ENCODE measurements at regions not wholly inside any gene's neighbourhood (a gene's known extent, or its start where the extent isn't known, plus 50 kb on each side); places are given as distances from the start of the nearest gene placed in this dataset.

DNA sequence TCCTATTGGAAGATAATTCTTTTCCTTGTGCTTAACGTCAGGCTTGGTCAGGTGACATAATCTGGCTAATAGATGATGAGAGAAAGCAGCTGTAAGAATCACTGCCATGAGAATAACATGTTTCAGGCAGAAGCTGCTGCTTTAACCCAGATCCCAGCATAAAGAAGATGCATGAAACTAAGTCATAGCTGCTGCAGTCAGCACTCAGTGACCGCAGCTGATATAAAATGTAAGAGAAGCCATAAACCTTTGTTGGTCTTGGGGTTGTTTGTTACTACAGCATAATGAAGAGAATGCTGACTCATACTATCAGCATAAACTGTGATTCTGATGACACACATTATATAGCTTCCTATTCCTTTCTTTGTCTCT, 274.3 kb upstream of the TRIB2 start:
- H3K4me2 ChIP-seq (ENCODE audit: insufficient read depth, low read length) = peak overlapping the region; percentile 24
- no peak for DNase-seq (ENCODE audit: insufficient read length, low spot score, missing footprints)
- no peaks in the 10 kb centered on the region for H3K79me2 ChIP-seq (ENCODE audit: insufficient read depth, low read length)
- H2AFZ ChIP-seq (ENCODE audit: low read length) = no peak overlapping the region
- H3K36me3 ChIP-seq (ENCODE audit: insufficient read depth, low read length) = no peaks in the 10 kb centered on the region
- peaks cover 18% of the 10 kb centered on the region for H3K4me1 ChIP-seq (ENCODE audit: insufficient read depth, low read length)
- H4K20me1 ChIP-seq (ENCODE audit: insufficient read depth, low read length) = no peaks in the 10 kb centered on the region
- H3K4me3 ChIP-seq (ENCODE audit: insufficient read depth, low read length) = no peak overlapping the region
- TF ChIP-seq, protein P1, sequence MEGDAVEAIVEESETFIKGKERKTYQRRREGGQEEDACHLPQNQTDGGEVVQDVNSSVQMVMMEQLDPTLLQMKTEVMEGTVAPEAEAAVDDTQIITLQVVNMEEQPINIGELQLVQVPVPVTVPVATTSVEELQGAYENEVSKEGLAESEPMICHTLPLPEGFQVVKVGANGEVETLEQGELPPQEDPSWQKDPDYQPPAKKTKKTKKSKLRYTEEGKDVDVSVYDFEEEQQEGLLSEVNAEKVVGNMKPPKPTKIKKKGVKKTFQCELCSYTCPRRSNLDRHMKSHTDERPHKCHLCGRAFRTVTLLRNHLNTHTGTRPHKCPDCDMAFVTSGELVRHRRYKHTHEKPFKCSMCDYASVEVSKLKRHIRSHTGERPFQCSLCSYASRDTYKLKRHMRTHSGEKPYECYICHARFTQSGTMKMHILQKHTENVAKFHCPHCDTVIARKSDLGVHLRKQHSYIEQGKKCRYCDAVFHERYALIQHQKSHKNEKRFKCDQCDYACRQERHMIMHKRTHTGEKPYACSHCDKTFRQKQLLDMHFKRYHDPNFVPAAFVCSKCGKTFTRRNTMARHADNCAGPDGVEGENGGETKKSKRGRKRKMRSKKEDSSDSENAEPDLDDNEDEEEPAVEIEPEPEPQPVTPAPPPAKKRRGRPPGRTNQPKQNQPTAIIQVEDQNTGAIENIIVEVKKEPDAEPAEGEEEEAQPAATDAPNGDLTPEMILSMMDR (IDR thresholded peaks at IDR 0.05; ENCODE audit: extremely low read depth, low read depth, low read length) = no peak
- no peaks in the 10 kb centered on the region for H3K9me3 ChIP-seq (ENCODE audit: low read depth, low read length)
- no peaks in the 10 kb centered on the region for H3K27me3 ChIP-seq (ENCODE audit: insufficient read depth, low read length)
- peak overlapping the region; percentile 65 for H3K27ac ChIP-seq (ENCODE audit: low read depth, low read length)

DNA sequence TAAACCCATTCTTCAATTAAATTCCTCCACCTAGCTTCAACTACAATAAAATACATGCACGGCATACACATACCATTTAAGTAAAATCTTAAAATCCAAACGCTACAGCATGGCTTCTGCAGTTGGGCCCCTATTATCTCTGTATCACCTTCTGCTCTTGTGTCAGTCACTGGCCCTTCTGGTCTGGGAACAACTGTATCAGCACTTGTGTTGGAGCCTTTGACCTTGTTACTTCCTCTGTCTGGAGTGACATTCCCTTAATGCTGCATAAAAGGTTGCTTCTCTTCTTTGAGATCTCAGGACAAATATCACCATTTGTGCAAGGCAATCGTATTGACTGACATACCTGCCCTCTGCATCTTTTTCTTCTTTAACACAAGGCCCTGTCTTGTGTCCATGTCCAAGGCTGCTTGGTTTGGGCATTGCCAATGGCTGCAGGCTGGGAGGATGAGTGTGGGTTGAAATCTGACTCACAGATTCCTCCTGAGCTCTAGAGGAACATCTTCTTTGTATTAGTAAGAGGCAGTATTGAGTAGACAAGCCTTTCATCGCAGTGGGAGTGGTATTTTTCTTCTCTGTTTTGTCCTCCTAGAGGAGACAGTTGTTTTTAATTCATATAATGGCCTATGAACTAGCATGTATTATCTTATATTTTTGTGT, 267.8 kb upstream of the TRIB2 start:
- DNase-seq (ENCODE audit: insufficient read length, low spot score, missing footprints) = no peak
- Histone ChIP-seq H2AFZ (ENCODE audit: low read length) (no peak overlapping the region), H3K79me2 (ENCODE audit: insufficient read depth, low read length) (no peaks in the 10 kb centered on the region), H3K4me2 (ENCODE audit: insufficient read depth, low read length) (no peak overlapping the region), H3K36me3 (ENCODE audit: insufficient read depth, low read length) (no peaks in the 10 kb centered on the region), H4K20me1 (ENCODE audit: insufficient read depth, low read length) (no peaks in the 10 kb centered on the region), H3K27ac (ENCODE audit: low read depth, low read length) (no peak overlapping the region), H3K27me3 (ENCODE audit: insufficient read depth, low read length) (no peaks in the 10 kb centered on the region), H3K4me1 (ENCODE audit: insufficient read depth, low read length) (peaks cover 6% of the 10 kb centered on the region), H3K4me3 (ENCODE audit: insufficient read depth, low read length) (no peak overlapping the region), H3K9me3 (ENCODE audit: low read depth, low read length) (no peaks in the 10 kb centered on the region)
- TF ChIP-seq, protein P1 (IDR thresholded peaks at IDR 0.05; ENCODE audit: extremely low read depth, low read depth, low read length) = no peak

DNA sequence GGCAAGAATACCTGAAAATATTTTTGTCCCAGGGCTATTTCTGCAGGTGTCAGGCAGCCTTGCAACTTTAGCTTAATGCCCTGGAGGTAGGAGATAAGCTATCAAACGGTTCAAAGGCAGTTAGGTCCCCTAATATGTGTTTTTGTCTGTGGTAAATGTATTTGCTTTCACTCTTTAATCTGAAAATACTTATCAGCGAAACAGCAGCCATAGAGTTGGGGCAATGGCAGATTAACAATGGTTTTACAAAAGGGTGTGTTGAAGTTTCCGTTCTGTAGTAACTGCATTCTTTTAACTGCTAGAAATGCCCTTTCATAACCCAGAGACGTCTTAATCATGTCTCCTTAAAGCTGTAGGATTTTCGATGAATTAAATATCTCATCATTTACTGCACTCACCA, 265.0 kb upstream of the TRIB2 start:
- no peak overlapping the region for H3K27ac ChIP-seq (ENCODE audit: low read depth, low read length)
- H3K36me3 ChIP-seq (ENCODE audit: insufficient read depth, low read length) = no peaks in the 10 kb centered on the region
- H3K9me3 ChIP-seq (ENCODE audit: low read depth, low read length) = no peaks in the 10 kb centered on the region
- no peaks in the 10 kb centered on the region for H3K79me2 ChIP-seq (ENCODE audit: insufficient read depth, low read length)
- no peaks in the 10 kb centered on the region for H3K27me3 ChIP-seq (ENCODE audit: insufficient read depth, low read length)
- peaks cover 13% of the 10 kb centered on the region for H3K4me1 ChIP-seq (ENCODE audit: insufficient read depth, low read length)
- peak overlapping the region; percentile 10 for H3K4me2 ChIP-seq (ENCODE audit: insufficient read depth, low read length)
- H4K20me1 ChIP-seq (ENCODE audit: insufficient read depth, low read length) = no peaks in the 10 kb centered on the region
- no peak overlapping the region for H3K4me3 ChIP-seq (ENCODE audit: insufficient read depth, low read length)
- TF ChIP-seq, protein P1 (IDR thresholded peaks at IDR 0.05; ENCODE audit: extremely low read depth, low read depth, low read length) = no peak
- H2AFZ ChIP-seq (ENCODE audit: low read length) = peak overlapping the region; percentile 18
- no peak for DNase-seq (ENCODE audit: insufficient read length, low spot score, missing footprints)

DNA sequence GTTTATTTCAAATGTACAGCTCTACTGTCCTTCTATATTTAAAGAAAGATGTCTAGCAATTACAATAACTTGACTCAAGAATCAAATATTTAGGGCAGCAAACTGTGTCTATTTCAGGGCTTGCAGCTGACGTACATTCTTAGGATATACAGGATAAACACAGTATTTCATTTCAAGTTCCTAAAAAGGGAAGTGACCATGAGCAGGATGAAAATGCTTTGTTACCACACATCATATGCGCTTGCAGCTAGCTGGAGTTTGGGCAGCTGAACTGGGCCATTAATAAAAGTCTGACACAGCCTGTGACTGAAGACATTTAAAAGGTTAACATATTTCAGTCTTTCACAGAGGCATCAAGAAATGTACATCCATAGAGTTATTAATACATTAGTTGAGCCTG, 264.6 kb upstream of the TRIB2 start:
- Histone ChIP-seq H4K20me1 (ENCODE audit: insufficient read depth, low read length) (no peaks in the 10 kb centered on the region), H3K79me2 (ENCODE audit: insufficient read depth, low read length) (no peaks in the 10 kb centered on the region), H3K9me3 (ENCODE audit: low read depth, low read length) (no peaks in the 10 kb centered on the region), H3K4me1 (ENCODE audit: insufficient read depth, low read length) (peaks cover 18% of the 10 kb centered on the region), H3K4me2 (ENCODE audit: insufficient read depth, low read length) (peak overlapping the region; percentile 10), H3K36me3 (ENCODE audit: insufficient read depth, low read length) (no peaks in the 10 kb centered on the region), H2AFZ (ENCODE audit: low read length) (peak overlapping the region; percentile 18), H3K27me3 (ENCODE audit: insufficient read depth, low read length) (no peaks in the 10 kb centered on the region), H3K27ac (ENCODE audit: low read depth, low read length) (no peak overlapping the region), H3K4me3 (ENCODE audit: insufficient read depth, low read length) (no peak overlapping the region)
- no peak for DNase-seq (ENCODE audit: insufficient read length, low spot score, missing footprints)
- TF ChIP-seq, protein P1 (IDR thresholded peaks at IDR 0.05; ENCODE audit: extremely low read depth, low read depth, low read length) = no peak
